ENCODE measurements at regions not wholly inside any gene's neighbourhood (a gene's known extent, or its start where the extent isn't known, plus 50 kb on each side); places are given as distances from the start of the nearest gene placed in this dataset.

- DNase-seq (ENCODE audit: extremely low spot score) = no peak
- POLR2A ChIA-PET = no interaction called here
- CTCF ChIA-PET = interaction anchor here (1.2 to 1.6 kb wide), 2 partner anchors 9 to 18 kb away, joined by 3 read pairs; no protein-coding TSS in a partner anchor
- TF ChIP-seq, protein P1, sequence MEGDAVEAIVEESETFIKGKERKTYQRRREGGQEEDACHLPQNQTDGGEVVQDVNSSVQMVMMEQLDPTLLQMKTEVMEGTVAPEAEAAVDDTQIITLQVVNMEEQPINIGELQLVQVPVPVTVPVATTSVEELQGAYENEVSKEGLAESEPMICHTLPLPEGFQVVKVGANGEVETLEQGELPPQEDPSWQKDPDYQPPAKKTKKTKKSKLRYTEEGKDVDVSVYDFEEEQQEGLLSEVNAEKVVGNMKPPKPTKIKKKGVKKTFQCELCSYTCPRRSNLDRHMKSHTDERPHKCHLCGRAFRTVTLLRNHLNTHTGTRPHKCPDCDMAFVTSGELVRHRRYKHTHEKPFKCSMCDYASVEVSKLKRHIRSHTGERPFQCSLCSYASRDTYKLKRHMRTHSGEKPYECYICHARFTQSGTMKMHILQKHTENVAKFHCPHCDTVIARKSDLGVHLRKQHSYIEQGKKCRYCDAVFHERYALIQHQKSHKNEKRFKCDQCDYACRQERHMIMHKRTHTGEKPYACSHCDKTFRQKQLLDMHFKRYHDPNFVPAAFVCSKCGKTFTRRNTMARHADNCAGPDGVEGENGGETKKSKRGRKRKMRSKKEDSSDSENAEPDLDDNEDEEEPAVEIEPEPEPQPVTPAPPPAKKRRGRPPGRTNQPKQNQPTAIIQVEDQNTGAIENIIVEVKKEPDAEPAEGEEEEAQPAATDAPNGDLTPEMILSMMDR (IDR thresholded peaks at IDR 0.05; ENCODE audit: control extremely low read depth, extremely low read depth, low read depth, missing control alignments) = no peak
Measured at GRCh38 chr3:104132566-104133403, 1233.9 kb upstream of the ALCAM start.

DNA sequence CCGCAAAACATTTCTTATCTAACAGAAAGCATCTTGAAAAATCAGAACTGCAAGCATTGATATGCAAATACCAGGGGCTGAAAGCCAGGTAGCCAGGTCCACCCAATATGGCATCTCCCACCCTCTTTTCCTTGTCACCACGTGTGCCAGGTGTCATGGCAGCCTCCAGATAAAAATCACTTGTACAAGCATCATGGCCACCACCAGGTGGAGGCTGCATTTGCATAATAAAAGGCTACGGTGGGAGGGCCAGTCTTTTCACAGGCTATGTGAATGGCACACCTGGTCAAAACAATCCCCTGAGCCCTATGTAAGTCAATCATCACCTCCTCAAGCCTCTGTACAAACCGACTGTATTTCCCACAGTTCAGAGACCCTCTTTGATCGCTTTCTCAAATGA, 1233.1 kb upstream of the ALCAM start:
- POLR2A ChIA-PET = no interaction called here
- no peak for DNase-seq (ENCODE audit: extremely low spot score)
- CTCF ChIA-PET = no interaction called here
- TF ChIP-seq, protein P1 (IDR thresholded peaks at IDR 0.05; ENCODE audit: control extremely low read depth, extremely low read depth, low read depth, missing control alignments) = no peak

- POLR2A ChIA-PET = no interaction called here
- TF ChIP-seq, protein P1 (IDR thresholded peaks at IDR 0.05; ENCODE audit: control extremely low read depth, extremely low read depth, low read depth, missing control alignments) = no peak
- DNase-seq (ENCODE audit: extremely low spot score) = no peak
- CTCF ChIA-PET = no interaction called here
Measured at GRCh38 chr3:104137116-104137515, 1229.6 kb upstream of the ALCAM start.

GRCh38 chr3:104145164-104145563, 1221.5 kb upstream of the ALCAM start:
- POLR2A ChIA-PET = no interaction called here
- no peak for DNase-seq (ENCODE audit: extremely low spot score)
- CTCF ChIA-PET = no interaction called here
- TF ChIP-seq, protein P1 (IDR thresholded peaks at IDR 0.05; ENCODE audit: control extremely low read depth, extremely low read depth, low read depth, missing control alignments) = no peak

GRCh38 chr3:104149154-104149553, 1217.6 kb upstream of the ALCAM start:
- ChIA-PET POLR2A (no interaction called here), CTCF (no interaction called here)
- TF ChIP-seq, protein P1 (IDR thresholded peaks at IDR 0.05; ENCODE audit: control extremely low read depth, extremely low read depth, low read depth, missing control alignments) = no peak
- DNase-seq (ENCODE audit: extremely low spot score) = no peak

DNA sequence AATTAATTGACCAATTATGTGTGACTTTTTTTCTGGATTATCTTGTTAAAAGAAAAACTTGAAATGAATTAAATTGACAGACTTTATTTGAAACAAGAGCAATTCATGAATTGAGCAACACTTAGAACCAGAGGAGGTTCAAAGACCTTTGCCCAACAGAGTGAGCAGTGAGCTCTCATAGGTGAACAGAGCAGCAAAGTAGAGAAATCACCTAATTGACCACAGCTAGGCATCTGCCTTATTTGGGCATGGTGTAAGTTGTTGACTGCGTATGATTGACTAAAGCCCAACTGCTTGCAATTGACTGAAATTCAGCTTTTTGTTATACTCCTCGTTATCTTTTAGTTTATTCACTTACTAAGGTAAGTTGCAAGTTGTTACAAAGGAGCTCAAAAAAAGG, 1216.0 kb upstream of the ALCAM start:
- POLR2A ChIA-PET = no interaction called here
- DNase-seq (ENCODE audit: extremely low spot score) = no peak
- TF ChIP-seq, protein P1 (IDR thresholded peaks at IDR 0.05; ENCODE audit: control extremely low read depth, extremely low read depth, low read depth, missing control alignments) = no peak
- CTCF ChIA-PET = interaction anchor here (1.0 kb wide), 1 partner anchor 19 kb away, joined by 3 read pairs; no protein-coding TSS in a partner anchor

Measured in GM10248 (cell line).